ENCODE measurements at regions not wholly inside any gene's neighbourhood (a gene's known extent, or its start where the extent isn't known, plus 50 kb on each side); places are given as distances from the start of the nearest gene placed in this dataset.

- no peaks in the 10 kb centered on the region for H3K9me3 ChIP-seq (ENCODE audit: control extremely low read depth in 1 of 5, control insufficient read depth in 4 of 5, insufficient read depth in 2 of 5, low read depth in 1 of 5, low read length in 4 of 5)
- peaks cover 0 to 56% (median 6%) of the 10 kb centered on the region in 5 experiments for H3K27me3 ChIP-seq (replicated peaks in 2 of 5; ENCODE audit: control insufficient read depth in 4 of 5, insufficient read depth in 5 of 5, low read length in 4 of 5)
- DNase-seq: no peak
- 67% methylated on average over 1 of the region's 1 CpG for WGBS (ENCODE audit: insufficient coverage)
- H3K27ac ChIP-seq (ENCODE audit: insufficient read depth in 1 of 2, low read depth in 1 of 2, low read length in 2 of 2, poor library complexity in 1 of 2, severe bottlenecking in 2 of 2): no peak overlapping the region
- no peak overlapping the region for H3K4me3 ChIP-seq (ENCODE audit: control insufficient read depth in 1 of 7, extremely low read depth in 1 of 7, insufficient read depth in 4 of 7, low read depth in 2 of 7, low read length in 6 of 7)
- H3K36me3 ChIP-seq (ENCODE audit: control insufficient read depth in 4 of 4, insufficient read depth in 4 of 4, low read length in 3 of 4): no peaks in the 10 kb centered on the region
- ChIA-PET CTCF (interaction anchor here (0.6 to 2.2 kb wide), 3 partner anchors 10 to 226 kb away, joined by 3 to 12 read pairs (median 4); no protein-coding TSS in a partner anchor), POLR2A (no interaction called here)
- no peaks in the 10 kb centered on the region for H3K4me1 ChIP-seq (ENCODE audit: control extremely low read depth in 1 of 4, control insufficient read depth in 4 of 4, insufficient read depth in 4 of 4, low read length in 3 of 4)
Measured at GRCh38 chr5:38667499-38667776, 111.0 kb upstream of the LIFR start.

- WGBS (ENCODE audit: insufficient coverage): 100% methylated on average over 2 of the region's 2 CpGs
- no peak overlapping the region for H3K27ac ChIP-seq (ENCODE audit: insufficient read depth in 1 of 2, low read depth in 1 of 2, low read length in 2 of 2, poor library complexity in 1 of 2, severe bottlenecking in 2 of 2)
- ChIA-PET CTCF (interaction anchor here (0.9 to 1.6 kb wide), 3 partner anchors 12 to 229 kb away, joined by 3 to 4 read pairs (median 3); no protein-coding TSS in a partner anchor), POLR2A (no interaction called here)
- DNase-seq: no peak
- H3K27me3 ChIP-seq (replicated peaks in 2 of 5; ENCODE audit: control insufficient read depth in 4 of 5, insufficient read depth in 5 of 5, low read length in 4 of 5): peaks cover 0 to 44% (median 6%) of the 10 kb centered on the region in 5 experiments
- H3K9me3 ChIP-seq (ENCODE audit: control extremely low read depth in 1 of 5, control insufficient read depth in 4 of 5, insufficient read depth in 2 of 5, low read depth in 1 of 5, low read length in 4 of 5): peaks cover 0 to 2% (median 0%) of the 10 kb centered on the region in 5 experiments
- no peaks in the 10 kb centered on the region for H3K4me1 ChIP-seq (ENCODE audit: control extremely low read depth in 1 of 4, control insufficient read depth in 4 of 4, insufficient read depth in 4 of 4, low read length in 3 of 4)
- no peak overlapping the region for H3K4me3 ChIP-seq (ENCODE audit: control insufficient read depth in 1 of 7, extremely low read depth in 1 of 7, insufficient read depth in 4 of 7, low read depth in 2 of 7, low read length in 6 of 7)
- no peaks in the 10 kb centered on the region for H3K36me3 ChIP-seq (ENCODE audit: control insufficient read depth in 4 of 4, insufficient read depth in 4 of 4, low read length in 3 of 4)
Measured at GRCh38 chr5:38669361-38669880, 113.0 kb upstream of the LIFR start.

GRCh38 chr5:38670066-38670465, 113.6 kb upstream of the LIFR start:
- Histone ChIP-seq H3K9me3 (ENCODE audit: control extremely low read depth in 1 of 5, control insufficient read depth in 4 of 5, insufficient read depth in 2 of 5, low read depth in 1 of 5, low read length in 4 of 5) (peaks cover 0 to 2% (median 0%) of the 10 kb centered on the region in 5 experiments), H3K27ac (ENCODE audit: insufficient read depth in 1 of 2, low read depth in 1 of 2, low read length in 2 of 2, poor library complexity in 1 of 2, severe bottlenecking in 2 of 2) (no peak overlapping the region), H3K27me3 (replicated peaks in 2 of 5; ENCODE audit: control insufficient read depth in 4 of 5, insufficient read depth in 5 of 5, low read length in 4 of 5) (peaks cover 0 to 40% (median 6%) of the 10 kb centered on the region in 5 experiments), H3K4me1 (ENCODE audit: control extremely low read depth in 1 of 4, control insufficient read depth in 4 of 4, insufficient read depth in 4 of 4, low read length in 3 of 4) (no peaks in the 10 kb centered on the region), H3K36me3 (ENCODE audit: control insufficient read depth in 4 of 4, insufficient read depth in 4 of 4, low read length in 3 of 4) (no peaks in the 10 kb centered on the region), H3K4me3 (ENCODE audit: control insufficient read depth in 1 of 7, extremely low read depth in 1 of 7, insufficient read depth in 4 of 7, low read depth in 2 of 7, low read length in 6 of 7) (no peak overlapping the region)
- WGBS (ENCODE audit: insufficient coverage): 100% methylated on average over 2 of the region's 2 CpGs
- no peak for DNase-seq
- CTCF ChIA-PET: interaction anchor here (0.9 to 1.6 kb wide), 3 partner anchors 11 to 230 kb away, joined by 3 to 4 read pairs (median 3); no protein-coding TSS in a partner anchor
- POLR2A ChIA-PET: no interaction called here

GRCh38 chr5:38670878-38671277, 114.4 kb upstream of the LIFR start:
- Histone ChIP-seq H3K4me3 (ENCODE audit: control insufficient read depth in 1 of 7, extremely low read depth in 1 of 7, insufficient read depth in 4 of 7, low read depth in 2 of 7, low read length in 6 of 7) (no peak overlapping the region), H3K36me3 (ENCODE audit: control insufficient read depth in 4 of 4, insufficient read depth in 4 of 4, low read length in 3 of 4) (no peaks in the 10 kb centered on the region), H3K9me3 (ENCODE audit: control extremely low read depth in 1 of 5, control insufficient read depth in 4 of 5, insufficient read depth in 2 of 5, low read depth in 1 of 5, low read length in 4 of 5) (peaks cover 0 to 4% (median 0%) of the 10 kb centered on the region in 5 experiments), H3K4me1 (ENCODE audit: control extremely low read depth in 1 of 4, control insufficient read depth in 4 of 4, insufficient read depth in 4 of 4, low read length in 3 of 4) (no peaks in the 10 kb centered on the region), H3K27me3 (replicated peaks in 2 of 5; ENCODE audit: control insufficient read depth in 4 of 5, insufficient read depth in 5 of 5, low read length in 4 of 5) (peaks cover 0 to 33% (median 3%) of the 10 kb centered on the region in 5 experiments), H3K27ac (ENCODE audit: insufficient read depth in 1 of 2, low read depth in 1 of 2, low read length in 2 of 2, poor library complexity in 1 of 2, severe bottlenecking in 2 of 2) (no peak overlapping the region)
- 100% methylated on average over 1 of the region's 1 CpG for WGBS (ENCODE audit: insufficient coverage)
- POLR2A ChIA-PET: no interaction called here
- CTCF ChIA-PET: interaction anchor here (1.6 kb wide), 1 partner anchor 229 kb away, joined by 4 read pairs; no protein-coding TSS in a partner anchor
- DNase-seq: no peak

- Histone ChIP-seq H3K27me3 (replicated peaks in 2 of 5; ENCODE audit: control insufficient read depth in 4 of 5, insufficient read depth in 5 of 5, low read length in 4 of 5) (peaks cover 0 to 24% (median 0%) of the 10 kb centered on the region in 5 experiments), H3K27ac (ENCODE audit: insufficient read depth in 1 of 2, low read depth in 1 of 2, low read length in 2 of 2, poor library complexity in 1 of 2, severe bottlenecking in 2 of 2) (no peak overlapping the region), H3K9me3 (ENCODE audit: control extremely low read depth in 1 of 5, control insufficient read depth in 4 of 5, insufficient read depth in 2 of 5, low read depth in 1 of 5, low read length in 4 of 5) (peaks cover 0 to 4% (median 0%) of the 10 kb centered on the region in 5 experiments), H3K36me3 (ENCODE audit: control insufficient read depth in 4 of 4, insufficient read depth in 4 of 4, low read length in 3 of 4) (no peaks in the 10 kb centered on the region), H3K4me1 (ENCODE audit: control extremely low read depth in 1 of 4, control insufficient read depth in 4 of 4, insufficient read depth in 4 of 4, low read length in 3 of 4) (no peaks in the 10 kb centered on the region), H3K4me3 (ENCODE audit: control insufficient read depth in 1 of 7, extremely low read depth in 1 of 7, insufficient read depth in 4 of 7, low read depth in 2 of 7, low read length in 6 of 7) (no peak overlapping the region)
- WGBS (ENCODE audit: insufficient coverage): no CpG with 5 or more reads among the region's 5 CpGs
- POLR2A ChIA-PET: no interaction called here
- DNase-seq: no peak
- CTCF ChIA-PET: interaction anchor here (1.4 kb wide), 1 partner anchor 9 kb away, joined by 3 read pairs; no protein-coding TSS in a partner anchor
Measured at GRCh38 chr5:38672059-38672788, 115.8 kb upstream of the LIFR start.

GRCh38 chr5:38673671-38674071, 117.2 kb upstream of the LIFR start:
- WGBS (ENCODE audit: insufficient coverage): 95% methylated on average over 6 of the region's 6 CpGs
- Histone ChIP-seq H3K9me3 (ENCODE audit: control extremely low read depth in 1 of 5, control insufficient read depth in 4 of 5, insufficient read depth in 2 of 5, low read depth in 1 of 5, low read length in 4 of 5) (peaks cover 0 to 4% (median 0%) of the 10 kb centered on the region in 5 experiments), H3K27ac (ENCODE audit: insufficient read depth in 1 of 2, low read depth in 1 of 2, low read length in 2 of 2, poor library complexity in 1 of 2, severe bottlenecking in 2 of 2) (no peak overlapping the region), H3K27me3 (replicated peaks in 2 of 5; ENCODE audit: control insufficient read depth in 4 of 5, insufficient read depth in 5 of 5, low read length in 4 of 5) (peaks cover 0 to 15% (median 0%) of the 10 kb centered on the region in 5 experiments), H3K4me1 (ENCODE audit: control extremely low read depth in 1 of 4, control insufficient read depth in 4 of 4, insufficient read depth in 4 of 4, low read length in 3 of 4) (no peaks in the 10 kb centered on the region), H3K36me3 (ENCODE audit: control insufficient read depth in 4 of 4, insufficient read depth in 4 of 4, low read length in 3 of 4) (no peaks in the 10 kb centered on the region), H3K4me3 (ENCODE audit: control insufficient read depth in 1 of 7, extremely low read depth in 1 of 7, insufficient read depth in 4 of 7, low read depth in 2 of 7, low read length in 6 of 7) (no peak overlapping the region)
- no peak for DNase-seq
- ChIA-PET POLR2A (no interaction called here), CTCF (interaction anchor here (1.1 kb wide), 1 partner anchor 232 kb away, joined by 3 read pairs; no protein-coding TSS in a partner anchor)

- H3K27ac ChIP-seq (ENCODE audit: insufficient read depth in 1 of 2, low read depth in 1 of 2, low read length in 2 of 2, poor library complexity in 1 of 2, severe bottlenecking in 2 of 2): no peak overlapping the region
- DNase-seq: no peak
- ChIA-PET CTCF (no interaction called here), POLR2A (no interaction called here)
- H3K36me3 ChIP-seq (ENCODE audit: control insufficient read depth in 4 of 4, insufficient read depth in 4 of 4, low read length in 3 of 4): no peaks in the 10 kb centered on the region
- H3K4me1 ChIP-seq (ENCODE audit: control extremely low read depth in 1 of 4, control insufficient read depth in 4 of 4, insufficient read depth in 4 of 4, low read length in 3 of 4): no peaks in the 10 kb centered on the region
- 83% methylated on average over 1 of the region's 2 CpGs for WGBS (ENCODE audit: insufficient coverage)
- peaks cover 0 to 16% (median 0%) of the 10 kb centered on the region in 5 experiments for H3K27me3 ChIP-seq (replicated peaks in 2 of 5; ENCODE audit: control insufficient read depth in 4 of 5, insufficient read depth in 5 of 5, low read length in 4 of 5)
- no peak overlapping the region for H3K4me3 ChIP-seq (ENCODE audit: control insufficient read depth in 1 of 7, extremely low read depth in 1 of 7, insufficient read depth in 4 of 7, low read depth in 2 of 7, low read length in 6 of 7)
- H3K9me3 ChIP-seq (ENCODE audit: control extremely low read depth in 1 of 5, control insufficient read depth in 4 of 5, insufficient read depth in 2 of 5, low read depth in 1 of 5, low read length in 4 of 5): peaks cover 0 to 4% (median 0%) of the 10 kb centered on the region in 5 experiments
Measured at GRCh38 chr5:38675443-38675842, 119.0 kb upstream of the LIFR start.

All from common myeloid progenitor, CD34-positive (primary cell).